SK-N-SH (cell line): ENCODE measurements at regions not wholly inside any gene's neighbourhood (a gene's known extent, or its start where the extent isn't known, plus 50 kb on each side); places are given as distances from the start of the nearest gene placed in this dataset.

Source experiments
- CTCF ChIP-seq: fragments of 200-600 bp; sonication (generic); IDR thresholded peaks from 2 replicates; pipeline ENCODE4 v1.6.1; 2017; ENCODE audit warnings: antibody characterized with exemption, mild to moderate bottlenecking, moderate library complexity
- ELF1 ChIP-seq: IDR thresholded peaks from 2 replicates; pipeline ENCODE4 v1.4.0; 2012
- EP300 ChIP-seq, 2 experiments: IDR thresholded peaks; 2 replicates each; pipeline versions ENCODE4 v1.4.0 to v1.6.1; 2012; ENCODE audit warnings: borderline replicate concordance in 1 of 2, low read depth in 1 of 2, low read length in 1 of 2
- FOXM1 ChIP-seq: IDR thresholded peaks from 2 replicates; pipeline ENCODE4 v1.4.0; 2012; ENCODE audit warnings: low read depth, mild to moderate bottlenecking
- GATA2 ChIP-seq: sonication (generic); formaldehyde crosslinking; IDR thresholded peaks from 2 replicates; pipeline ENCODE4 v1.5.0; 2020; ENCODE audit warnings: mild to moderate bottlenecking, missing genetic modification reagents
- REST ChIP-seq: IDR thresholded peaks from 2 replicates; pipeline ENCODE4 v1.6.1; 2012; ENCODE audit warnings: mild to moderate bottlenecking, low read depth, low read length, moderate library complexity
- TCF12 ChIP-seq: IDR thresholded peaks from 2 replicates; pipeline ENCODE4 v1.4.0; 2012

- TF ChIP-seq REST: no peak
- no peak for TF ChIP-seq ELF1
- TF ChIP-seq EP300 (IDR thresholded peaks at IDR 0.05; ENCODE audit: borderline replicate concordance in 1 of 2, low read depth in 1 of 2, low read length in 1 of 2): no peak
- no peak for TF ChIP-seq CTCF
- no peak for TF ChIP-seq GATA2
- TF ChIP-seq FOXM1: no peak
- TF ChIP-seq TCF12: no peak
Observed at GRCh38 chr21:15308333-15308732, 243.5 kb upstream of the NRIP1 start.
